HEK293 (cell line): ENCODE measurements at regions not wholly inside any gene's neighbourhood (a gene's known extent, or its start where the extent isn't known, plus 50 kb on each side); places are given as distances from the start of the nearest gene placed in this dataset.

Experiments used
- CTCF ChIA-PET: fragments of 350-600 bp; formaldehyde crosslinking; extraction: SDS; loops from one replicate; lab custom pipeline; 2021; ENCODE audit warnings: antibody characterized with exemption; lab: Yijun Ruan, JAX
- POLR2A ChIA-PET: fragments of 300-600 bp; formaldehyde crosslinking; extraction: SDS; loops from one replicate; lab custom pipeline; 2020; ENCODE audit warnings: antibody characterized with exemption, inconsistent platforms; lab: Yijun Ruan, JAX
- H3K27ac ChIP-seq: fragments of 200-500 bp; sonication (Bioruptor generic); 2 replicates; pipeline ENCODE4 v1.5.1; 2014; ENCODE audit warnings: low read depth, low read length, control low read depth, inconsistent platforms; ENCODE audit errors: extremely low read depth
- H3K36me3 ChIP-seq, 2 experiments: fragments of 200-500 bp in 1 of 2; sonication (Bioruptor generic) in 1 of 2; 1 replicate in 1 of 2; 2 replicates in 1 of 2; pipeline ENCODE4 v1.5.1; 2014 to 2017; ENCODE audit warnings: inconsistent platforms in 2 of 2, low read length in 2 of 2; ENCODE audit not compliant: control insufficient read depth in 2 of 2, insufficient read depth in 1 of 2
- H3K4me1 ChIP-seq: fragments of 200-500 bp; sonication (Bioruptor generic); 2 replicates; pipeline ENCODE4 v1.5.1; 2014; ENCODE audit warnings: mild to moderate bottlenecking, low read length, inconsistent platforms; ENCODE audit not compliant: control insufficient read depth, insufficient read depth
- H3K4me3 ChIP-seq: 2 replicates; pipeline ENCODE4 v1.5.1; 2011; ENCODE audit warnings: low read depth, mild to moderate bottlenecking, control low read depth, low read length, moderate library complexity
- H3K9me3 ChIP-seq: fragments of 200-500 bp; sonication (Bioruptor generic); 2 replicates; pipeline ENCODE4 v1.5.1; 2014; ENCODE audit warnings: low read depth, low read length, inconsistent platforms; ENCODE audit not compliant: control insufficient read depth, insufficient read depth
- CTCF ChIP-seq: fragments of 450-650 bp; formaldehyde crosslinking; IDR thresholded peaks from 2 replicates; pipeline ENCODE4 v1.5.1; 2016; ENCODE audit warnings: missing biosample characterization, missing genetic modification characterization
- ELK4 ChIP-seq: IDR thresholded peaks from 2 replicates; pipeline ENCODE4 v1.6.1; 2011; ENCODE audit warnings: mild to moderate bottlenecking, low read depth, low read length, borderline replicate concordance
- FEZF1 ChIP-seq: fragments of 450-650 bp; formaldehyde crosslinking; IDR thresholded peaks from 2 replicates; pipeline ENCODE4 v1.5.1; 2016; ENCODE audit warnings: missing biosample characterization, missing genetic modification characterization
- HIC1 ChIP-seq: fragments of 450-650 bp; formaldehyde crosslinking; IDR thresholded peaks from 2 replicates; pipeline ENCODE4 v1.5.1; 2016; ENCODE audit warnings: missing biosample characterization, missing genetic modification characterization
- MZF1 ChIP-seq: fragments of 450-650 bp; formaldehyde crosslinking; IDR thresholded peaks from 2 replicates; pipeline ENCODE4 v1.5.1; 2017; ENCODE audit warnings: missing biosample characterization, missing genetic modification characterization, borderline replicate concordance
- ZBTB1 ChIP-seq: fragments of 450-650 bp; formaldehyde crosslinking; IDR thresholded peaks from 2 replicates; pipeline ENCODE4 v1.5.1; 2016; ENCODE audit warnings: missing biosample characterization, missing genetic modification characterization
- ZNF48 ChIP-seq: fragments of 450-650 bp; formaldehyde crosslinking; IDR thresholded peaks from 2 replicates; pipeline ENCODE4 v1.5.1; 2016; ENCODE audit warnings: missing biosample characterization, missing genetic modification characterization
- ZNF548 ChIP-seq: fragments of 450-650 bp; formaldehyde crosslinking; IDR thresholded peaks from 2 replicates; pipeline ENCODE4 v1.5.1; 2016; ENCODE audit warnings: missing biosample characterization, missing genetic modification characterization
- ZNF561 ChIP-seq: fragments of 450-650 bp; IDR thresholded peaks from 2 replicates; pipeline ENCODE4 v1.5.1; 2018; ENCODE audit warnings: missing biosample characterization, missing genetic modification characterization, borderline replicate concordance
- ZNF645 ChIP-seq: fragments of 450-650 bp; formaldehyde crosslinking; IDR thresholded peaks from 2 replicates; pipeline ENCODE4; 2016; ENCODE audit warnings: missing biosample characterization, missing genetic modification characterization
- ZNF654 ChIP-seq: fragments of 450-650 bp; formaldehyde crosslinking; IDR thresholded peaks from 2 replicates; pipeline ENCODE4 v1.5.1; 2016; ENCODE audit warnings: low read depth, missing biosample characterization, missing genetic modification characterization
- ZNF660 ChIP-seq: fragments of 450-650 bp; IDR thresholded peaks from 2 replicates; pipeline ENCODE4 v1.5.1; 2018; ENCODE audit warnings: missing biosample characterization, mild to moderate bottlenecking, missing genetic modification characterization
- ZNF677 ChIP-seq: fragments of 450-650 bp; IDR thresholded peaks from 2 replicates; pipeline ENCODE4 v1.5.0; 2018; ENCODE audit warnings: missing biosample characterization, mild to moderate bottlenecking, missing genetic modification characterization, moderate library complexity
- ZNF76 ChIP-seq: fragments of 450-650 bp; formaldehyde crosslinking; IDR thresholded peaks from 2 replicates; pipeline ENCODE4; 2016; ENCODE audit warnings: low read depth, missing biosample characterization, missing genetic modification characterization, borderline replicate concordance

- POLR2A ChIA-PET = no interaction called here
- no peak overlapping the region for H3K4me3 ChIP-seq
- peaks cover 5% of the 10 kb centered on the region; the same call in 1 of the 2 replicates for H3K4me1 ChIP-seq
- TF ChIP-seq ZBTB1 (no peak), CTCF (tag by site-specific recombination) (peak; percentile 43; the same call in 1 of the 2 replicates), ZNF654 (tag by site-specific recombination) (0 out of 2 replicates have a peak, but pooled peaks have one; percentile 21)
- no peaks in the 10 kb centered on the region for H3K36me3 ChIP-seq
- CTCF ChIA-PET = interaction anchor here (0.6 to 3.2 kb wide), 23 partner anchors 10 to 1309 kb away, joined by 3 to 66 read pairs (median 3); no protein-coding TSS in a partner anchor
- H3K9me3 ChIP-seq = no peaks in the 10 kb centered on the region
- no peak overlapping the region for H3K27ac ChIP-seq
Measured at GRCh38 chr2:173568054-173568453, 213.4 kb downstream of the CDCA7 start.

DNA sequence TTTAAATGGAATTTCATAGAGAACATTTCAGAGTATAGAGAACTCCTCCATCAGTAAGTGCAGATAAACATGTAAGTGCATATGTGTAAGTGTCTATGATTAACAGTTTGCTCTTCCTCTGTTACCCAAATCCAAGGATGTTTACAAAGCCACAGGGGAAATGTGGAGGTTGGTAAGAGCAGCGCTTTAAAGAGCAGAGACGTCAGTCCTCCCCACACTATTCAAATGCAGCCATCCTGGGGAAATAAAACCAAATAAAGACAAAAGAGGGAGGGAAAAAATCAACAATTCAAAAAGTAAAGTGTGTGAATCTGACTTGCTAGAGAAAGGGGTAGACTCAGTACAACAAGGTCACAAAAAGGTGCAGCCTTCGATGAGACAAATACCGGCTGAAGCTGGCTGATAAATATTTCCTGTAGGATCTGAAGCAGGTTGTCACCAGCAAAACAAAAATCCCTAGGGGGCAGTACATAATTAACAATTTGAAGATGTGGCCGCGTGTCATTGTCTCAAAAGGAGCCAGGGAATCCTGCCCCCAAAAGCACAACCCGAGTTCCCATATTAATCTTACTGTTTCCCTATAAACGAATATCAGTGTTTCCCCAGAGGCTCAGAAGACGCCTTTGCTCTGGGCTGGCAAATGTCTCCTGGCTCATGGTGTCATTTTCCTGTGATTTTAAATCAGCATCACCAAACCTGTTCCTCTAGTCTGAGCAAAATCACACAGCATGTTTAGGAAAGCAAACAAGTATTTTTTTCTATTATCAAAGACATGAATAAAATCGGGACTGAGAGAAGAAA is 216.5 kb downstream of the CDCA7 start:
- TF ChIP-seq ZNF645 (tag by site-specific recombination) (no peak), CTCF (tag by site-specific recombination) (peak; percentile 74), ZNF561 (tag by site-specific recombination) (peak; percentile 35; the same call in 1 of the 2 replicates), ZNF654 (tag by site-specific recombination) (peak; percentile 67), FEZF1 (peak; percentile 69), ZNF677 (tag by site-specific recombination) (peak; percentile 90), MZF1 (tag by site-specific recombination) (no peak), ELK4 (no peak), ZNF76 (no peak), HIC1 (tag by site-specific recombination) (no peak), ZNF48 (tag by site-specific recombination) (no peak), ZNF548 (tag by site-specific recombination) (no peak), ZNF660 (tag by site-specific recombination) (0 out of 2 replicates have a peak, but pooled peaks have one; percentile 25)
- TF ChIP-seq, all 188 proteins: peak for 6
- no peak overlapping the region for H3K4me3 ChIP-seq
- no peaks in the 10 kb centered on the region for H3K36me3 ChIP-seq
- ChIA-PET POLR2A (no interaction called here), CTCF (no interaction called here)
- peaks cover 5% of the 10 kb centered on the region; the same call in 1 of the 2 replicates for H3K4me1 ChIP-seq
- H3K27ac ChIP-seq = no peak overlapping the region
- H3K9me3 ChIP-seq = no peaks in the 10 kb centered on the region
